ENCODE measurements at regions not wholly inside any gene's neighbourhood (a gene's known extent, or its start where the extent isn't known, plus 50 kb on each side); places are given as distances from the start of the nearest gene placed in this dataset.
"Not testable (repeated sequence)": the region's sequence is repeated elsewhere in the genome, so short reads cannot be mapped to it uniquely, and the experiment has no call there.

GRCh38 chr5:68861099-68861498 lies 232.7 kb upstream of the SLC30A5 start:
- DNase-seq = no peak
- Histone ChIP-seq H3K4me1 (ENCODE audit: control extremely low read depth in 1 of 4, control insufficient read depth in 4 of 4, insufficient read depth in 4 of 4, low read length in 3 of 4) (no peaks in the 10 kb centered on the region), H3K27me3 (replicated peaks in 2 of 5; ENCODE audit: control insufficient read depth in 4 of 5, insufficient read depth in 5 of 5, low read length in 4 of 5) (no peaks in the 10 kb centered on the region), H3K36me3 (ENCODE audit: control insufficient read depth in 4 of 4, insufficient read depth in 4 of 4, low read length in 3 of 4) (no peaks in the 10 kb centered on the region), H3K27ac (ENCODE audit: insufficient read depth in 1 of 2, low read depth in 1 of 2, low read length in 2 of 2, poor library complexity in 1 of 2, severe bottlenecking in 2 of 2) (no peak overlapping the region), H3K4me3 (ENCODE audit: control insufficient read depth in 1 of 7, extremely low read depth in 1 of 7, insufficient read depth in 4 of 7, low read depth in 2 of 7, low read length in 6 of 7) (no peak overlapping the region), H3K9me3 (ENCODE audit: control extremely low read depth in 1 of 5, control insufficient read depth in 4 of 5, insufficient read depth in 2 of 5, low read depth in 1 of 5, low read length in 4 of 5) (peaks cover 0 to 9% (median 0%) of the 10 kb centered on the region in 5 experiments)
- ChIA-PET CTCF (no interaction called here), POLR2A (no interaction called here)

GRCh38 chr5:68862560-68862959 lies 231.3 kb upstream of the SLC30A5 start:
- H3K4me3 ChIP-seq (ENCODE audit: control insufficient read depth in 1 of 7, extremely low read depth in 1 of 7, insufficient read depth in 4 of 7, low read depth in 2 of 7, low read length in 6 of 7) = no peak overlapping the region
- DNase-seq = no peak
- H3K36me3 ChIP-seq (ENCODE audit: control insufficient read depth in 4 of 4, insufficient read depth in 4 of 4, low read length in 3 of 4) = no peaks in the 10 kb centered on the region
- H3K9me3 ChIP-seq (ENCODE audit: control extremely low read depth in 1 of 5, control insufficient read depth in 4 of 5, insufficient read depth in 2 of 5, low read depth in 1 of 5, low read length in 4 of 5) = peaks cover 0 to 9% (median 0%) of the 10 kb centered on the region in 5 experiments
- 98% methylated on average over 5 of the region's 5 CpGs for WGBS (ENCODE audit: insufficient coverage)
- POLR2A ChIA-PET = no interaction called here
- CTCF ChIA-PET = no interaction called here
- H3K4me1 ChIP-seq (ENCODE audit: control extremely low read depth in 1 of 4, control insufficient read depth in 4 of 4, insufficient read depth in 4 of 4, low read length in 3 of 4) = no peaks in the 10 kb centered on the region
- H3K27ac ChIP-seq (ENCODE audit: insufficient read depth in 1 of 2, low read depth in 1 of 2, low read length in 2 of 2, poor library complexity in 1 of 2, severe bottlenecking in 2 of 2) = no peak overlapping the region
- no peaks in the 10 kb centered on the region for H3K27me3 ChIP-seq (replicated peaks in 2 of 5; ENCODE audit: control insufficient read depth in 4 of 5, insufficient read depth in 5 of 5, low read length in 4 of 5)

- H3K27ac ChIP-seq (ENCODE audit: insufficient read depth in 1 of 2, low read depth in 1 of 2, low read length in 2 of 2, poor library complexity in 1 of 2, severe bottlenecking in 2 of 2); H3K9me3 ChIP-seq (ENCODE audit: control extremely low read depth in 1 of 5, control insufficient read depth in 4 of 5, insufficient read depth in 2 of 5, low read depth in 1 of 5, low read length in 4 of 5); H3K36me3 ChIP-seq (ENCODE audit: control insufficient read depth in 4 of 4, insufficient read depth in 4 of 4, low read length in 3 of 4); H3K4me1 ChIP-seq (ENCODE audit: control extremely low read depth in 1 of 4, control insufficient read depth in 4 of 4, insufficient read depth in 4 of 4, low read length in 3 of 4); H3K27me3 ChIP-seq (replicated peaks in 2 of 5; ENCODE audit: control insufficient read depth in 4 of 5, insufficient read depth in 5 of 5, low read length in 4 of 5); CTCF ChIA-PET; DNase-seq; POLR2A ChIA-PET; H3K4me3 ChIP-seq (ENCODE audit: control insufficient read depth in 1 of 7, extremely low read depth in 1 of 7, insufficient read depth in 4 of 7, low read depth in 2 of 7, low read length in 6 of 7): not testable (repeated sequence)
- 98% methylated on average over 11 of the region's 11 CpGs for WGBS (ENCODE audit: insufficient coverage)
These were observed 228.6 kb upstream of the SLC30A5 start for GRCh38 chr5:68865192-68865591.

GRCh38 chr5:68872088-68872839 lies 221.6 kb upstream of the SLC30A5 start:
- POLR2A ChIA-PET = interaction anchor here (0.6 kb wide), 1 partner anchor 1554 kb away, joined by 3 read pairs; no protein-coding TSS in a partner anchor
- no peaks in the 10 kb centered on the region for H3K4me1 ChIP-seq (ENCODE audit: control extremely low read depth in 1 of 4, control insufficient read depth in 4 of 4, insufficient read depth in 4 of 4, low read length in 3 of 4)
- WGBS (ENCODE audit: insufficient coverage) = 96% methylated on average over 3 of the region's 6 CpGs
- H3K27ac ChIP-seq (ENCODE audit: insufficient read depth in 1 of 2, low read depth in 1 of 2, low read length in 2 of 2, poor library complexity in 1 of 2, severe bottlenecking in 2 of 2) = no peak overlapping the region
- H3K27me3 ChIP-seq (replicated peaks in 2 of 5; ENCODE audit: control insufficient read depth in 4 of 5, insufficient read depth in 5 of 5, low read length in 4 of 5) = no peaks in the 10 kb centered on the region
- H3K4me3 ChIP-seq (ENCODE audit: control insufficient read depth in 1 of 7, extremely low read depth in 1 of 7, insufficient read depth in 4 of 7, low read depth in 2 of 7, low read length in 6 of 7) = no peak overlapping the region
- no peaks in the 10 kb centered on the region for H3K36me3 ChIP-seq (ENCODE audit: control insufficient read depth in 4 of 4, insufficient read depth in 4 of 4, low read length in 3 of 4)
- no peaks in the 10 kb centered on the region for H3K9me3 ChIP-seq (ENCODE audit: control extremely low read depth in 1 of 5, control insufficient read depth in 4 of 5, insufficient read depth in 2 of 5, low read depth in 1 of 5, low read length in 4 of 5)
- CTCF ChIA-PET = interaction anchor here (1.4 kb wide), 1 partner anchor 12 kb away, joined by 4 read pairs; no protein-coding TSS in a partner anchor
- DNase-seq = no peak

GRCh38 chr5:68873198-68873597 lies 220.6 kb upstream of the SLC30A5 start:
- CTCF ChIA-PET = interaction anchor here (1.4 kb wide), 1 partner anchor 11 kb away, joined by 4 read pairs; no protein-coding TSS in a partner anchor
- Histone ChIP-seq H3K36me3 (ENCODE audit: control insufficient read depth in 4 of 4, insufficient read depth in 4 of 4, low read length in 3 of 4) (no peaks in the 10 kb centered on the region), H3K27me3 (replicated peaks in 2 of 5; ENCODE audit: control insufficient read depth in 4 of 5, insufficient read depth in 5 of 5, low read length in 4 of 5) (no peaks in the 10 kb centered on the region), H3K4me3 (ENCODE audit: control insufficient read depth in 1 of 7, extremely low read depth in 1 of 7, insufficient read depth in 4 of 7, low read depth in 2 of 7, low read length in 6 of 7) (no peak overlapping the region), H3K4me1 (ENCODE audit: control extremely low read depth in 1 of 4, control insufficient read depth in 4 of 4, insufficient read depth in 4 of 4, low read length in 3 of 4) (no peaks in the 10 kb centered on the region), H3K9me3 (ENCODE audit: control extremely low read depth in 1 of 5, control insufficient read depth in 4 of 5, insufficient read depth in 2 of 5, low read depth in 1 of 5, low read length in 4 of 5) (no peaks in the 10 kb centered on the region), H3K27ac (ENCODE audit: insufficient read depth in 1 of 2, low read depth in 1 of 2, low read length in 2 of 2, poor library complexity in 1 of 2, severe bottlenecking in 2 of 2) (no peak overlapping the region)
- POLR2A ChIA-PET = interaction anchor here (0.6 kb wide), 1 partner anchor 1555 kb away, joined by 3 read pairs; no protein-coding TSS in a partner anchor
- no peak for DNase-seq
- WGBS (ENCODE audit: insufficient coverage) = 100% methylated on average over 1 of the region's 4 CpGs

- H3K4me1 ChIP-seq (ENCODE audit: control extremely low read depth in 1 of 4, control insufficient read depth in 4 of 4, insufficient read depth in 4 of 4, low read length in 3 of 4) = no peaks in the 10 kb centered on the region
- ChIA-PET POLR2A (no interaction called here), CTCF (no interaction called here)
- H3K27me3 ChIP-seq (replicated peaks in 2 of 5; ENCODE audit: control insufficient read depth in 4 of 5, insufficient read depth in 5 of 5, low read length in 4 of 5) = no peaks in the 10 kb centered on the region
- H3K4me3 ChIP-seq (ENCODE audit: control insufficient read depth in 1 of 7, extremely low read depth in 1 of 7, insufficient read depth in 4 of 7, low read depth in 2 of 7, low read length in 6 of 7) = no peak overlapping the region
- H3K9me3 ChIP-seq (ENCODE audit: control extremely low read depth in 1 of 5, control insufficient read depth in 4 of 5, insufficient read depth in 2 of 5, low read depth in 1 of 5, low read length in 4 of 5) = no peaks in the 10 kb centered on the region
- H3K36me3 ChIP-seq (ENCODE audit: control insufficient read depth in 4 of 4, insufficient read depth in 4 of 4, low read length in 3 of 4) = no peaks in the 10 kb centered on the region
- no peak overlapping the region for H3K27ac ChIP-seq (ENCODE audit: insufficient read depth in 1 of 2, low read depth in 1 of 2, low read length in 2 of 2, poor library complexity in 1 of 2, severe bottlenecking in 2 of 2)
- no peak for DNase-seq
- 70% methylated on average over 3 of the region's 3 CpGs for WGBS (ENCODE audit: insufficient coverage)
These were observed 218.5 kb upstream of the SLC30A5 start for GRCh38 chr5:68875351-68875750.

- 98% methylated on average over 5 of the region's 8 CpGs for WGBS (ENCODE audit: insufficient coverage)
- Histone ChIP-seq H3K4me1 (ENCODE audit: control extremely low read depth in 1 of 4, control insufficient read depth in 4 of 4, insufficient read depth in 4 of 4, low read length in 3 of 4) (peaks cover 0 to 6% (median 5%) of the 10 kb centered on the region in 4 experiments), H3K27me3 (replicated peaks in 2 of 5; ENCODE audit: control insufficient read depth in 4 of 5, insufficient read depth in 5 of 5, low read length in 4 of 5) (no peaks in the 10 kb centered on the region), H3K36me3 (ENCODE audit: control insufficient read depth in 4 of 4, insufficient read depth in 4 of 4, low read length in 3 of 4) (no peaks in the 10 kb centered on the region), H3K4me3 (ENCODE audit: control insufficient read depth in 1 of 7, extremely low read depth in 1 of 7, insufficient read depth in 4 of 7, low read depth in 2 of 7, low read length in 6 of 7) (no peak overlapping the region), H3K27ac (ENCODE audit: insufficient read depth in 1 of 2, low read depth in 1 of 2, low read length in 2 of 2, poor library complexity in 1 of 2, severe bottlenecking in 2 of 2) (no peak overlapping the region), H3K9me3 (ENCODE audit: control extremely low read depth in 1 of 5, control insufficient read depth in 4 of 5, insufficient read depth in 2 of 5, low read depth in 1 of 5, low read length in 4 of 5) (no peaks in the 10 kb centered on the region)
- DNase-seq = no peak
- POLR2A ChIA-PET = no interaction called here
- CTCF ChIA-PET = interaction anchor here (1.1 to 1.4 kb wide), 2 partner anchors 12 to 33 kb away, joined by 3 read pairs; no protein-coding TSS in a partner anchor
These were observed 210.4 kb upstream of the SLC30A5 start for GRCh38 chr5:68883436-68883835.

Data from common myeloid progenitor, CD34-positive (primary cell).